ENCODE measurements at regions not wholly inside any gene's neighbourhood (a gene's known extent, or its start where the extent isn't known, plus 50 kb on each side); places are given as distances from the start of the nearest gene placed in this dataset.

DNA sequence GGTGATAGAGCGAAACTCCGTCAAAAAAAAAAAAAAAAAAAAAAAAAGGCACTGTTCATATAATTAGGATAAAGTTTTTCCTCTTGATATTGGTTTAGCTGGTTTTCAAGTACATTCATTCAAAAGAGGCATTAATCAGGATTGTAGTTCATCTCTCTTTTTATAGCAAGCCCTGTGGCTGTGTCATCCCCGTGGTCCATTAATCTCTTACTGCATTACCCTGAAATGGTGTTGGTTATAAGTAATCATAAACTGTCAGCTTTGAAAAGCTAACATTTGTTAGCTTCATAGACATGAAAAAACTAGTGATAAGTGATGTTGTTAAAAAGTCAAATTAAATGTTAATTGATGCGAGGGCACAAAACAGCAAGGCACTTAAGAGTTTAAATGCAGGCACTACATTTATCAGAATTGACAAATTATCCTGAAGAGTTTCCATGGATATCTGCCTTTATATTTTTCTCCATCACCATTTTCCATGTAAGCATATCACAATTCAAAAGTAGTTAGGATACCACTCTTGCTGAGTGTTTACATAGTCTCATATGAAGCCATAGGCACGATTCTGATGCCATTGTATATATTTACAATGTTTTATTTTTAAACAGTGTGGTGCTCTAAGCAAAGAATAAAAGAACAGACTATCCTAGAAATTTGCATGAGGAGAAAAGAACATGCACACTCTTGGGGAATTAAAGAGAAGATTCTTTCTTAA lies 193.1 kb downstream of the OTOL1 start:
- H3K9me3 Mint-ChIP-seq (ENCODE audit: low read depth): no peaks in the 10 kb centered on the region
- no peak overlapping the region for H3K4me3 Mint-ChIP-seq (ENCODE audit: low read depth)
- H3K27me3 Mint-ChIP-seq: no peaks in the 10 kb centered on the region
- peaks cover 2% of the 10 kb centered on the region for H3K4me1 Mint-ChIP-seq (ENCODE audit: low read depth)
- TF ChIP-seq, protein P1, sequence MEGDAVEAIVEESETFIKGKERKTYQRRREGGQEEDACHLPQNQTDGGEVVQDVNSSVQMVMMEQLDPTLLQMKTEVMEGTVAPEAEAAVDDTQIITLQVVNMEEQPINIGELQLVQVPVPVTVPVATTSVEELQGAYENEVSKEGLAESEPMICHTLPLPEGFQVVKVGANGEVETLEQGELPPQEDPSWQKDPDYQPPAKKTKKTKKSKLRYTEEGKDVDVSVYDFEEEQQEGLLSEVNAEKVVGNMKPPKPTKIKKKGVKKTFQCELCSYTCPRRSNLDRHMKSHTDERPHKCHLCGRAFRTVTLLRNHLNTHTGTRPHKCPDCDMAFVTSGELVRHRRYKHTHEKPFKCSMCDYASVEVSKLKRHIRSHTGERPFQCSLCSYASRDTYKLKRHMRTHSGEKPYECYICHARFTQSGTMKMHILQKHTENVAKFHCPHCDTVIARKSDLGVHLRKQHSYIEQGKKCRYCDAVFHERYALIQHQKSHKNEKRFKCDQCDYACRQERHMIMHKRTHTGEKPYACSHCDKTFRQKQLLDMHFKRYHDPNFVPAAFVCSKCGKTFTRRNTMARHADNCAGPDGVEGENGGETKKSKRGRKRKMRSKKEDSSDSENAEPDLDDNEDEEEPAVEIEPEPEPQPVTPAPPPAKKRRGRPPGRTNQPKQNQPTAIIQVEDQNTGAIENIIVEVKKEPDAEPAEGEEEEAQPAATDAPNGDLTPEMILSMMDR (IDR thresholded peaks at IDR 0.05; ENCODE audit: unreplicated experiment): no peak
- H3K36me3 Mint-ChIP-seq (ENCODE audit: insufficient read depth): no peaks in the 10 kb centered on the region
- no peak for DNase-seq (ENCODE audit: low spot score, unreplicated experiment)
- H3K27ac Mint-ChIP-seq: no peak overlapping the region

DNA sequence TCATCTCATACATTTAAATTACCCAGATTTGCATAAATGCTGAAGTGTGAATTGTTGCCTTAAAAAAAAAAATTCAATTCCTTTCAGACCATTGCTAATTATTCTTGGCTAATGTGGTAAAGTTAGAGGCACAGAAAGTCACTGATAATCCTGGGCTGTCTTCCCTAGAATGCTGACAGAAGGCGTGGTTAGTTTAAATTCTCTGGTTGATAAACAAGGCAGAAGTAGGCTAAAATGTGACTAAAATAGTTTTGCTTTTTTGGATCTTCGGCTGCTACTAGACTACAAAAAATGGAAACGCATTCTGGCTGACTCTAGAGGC lies 193.7 kb downstream of the OTOL1 start:
- DNase-seq (ENCODE audit: low spot score, unreplicated experiment): no peak
- Mint-ChIP-seq H3K36me3 (ENCODE audit: insufficient read depth) (no peaks in the 10 kb centered on the region), H3K27ac (no peak overlapping the region), H3K4me3 (ENCODE audit: low read depth) (no peak overlapping the region), H3K27me3 (no peaks in the 10 kb centered on the region), H3K4me1 (ENCODE audit: low read depth) (peaks cover 2% of the 10 kb centered on the region), H3K9me3 (ENCODE audit: low read depth) (no peaks in the 10 kb centered on the region)
- TF ChIP-seq, protein P1 (IDR thresholded peaks at IDR 0.05; ENCODE audit: unreplicated experiment): no peak

DNA sequence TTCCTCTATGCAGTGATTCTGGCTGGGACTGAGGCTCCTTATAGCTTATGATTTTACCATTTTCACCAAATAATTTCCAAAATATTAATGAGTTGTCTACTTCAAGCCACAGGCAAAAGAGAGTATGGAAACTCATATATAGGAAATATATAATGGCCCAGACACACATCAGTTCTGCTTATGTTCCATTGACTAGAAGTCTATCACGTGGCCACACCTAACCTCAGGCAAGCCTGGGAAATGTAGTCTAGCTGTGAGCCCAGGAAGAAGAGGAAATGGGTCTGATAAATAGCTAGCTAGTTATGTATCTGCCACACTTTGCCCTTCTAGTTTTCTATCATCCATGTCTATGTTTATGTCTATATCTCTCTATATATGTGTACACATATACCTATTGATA lies 195.1 kb downstream of the OTOL1 start:
- DNase-seq (ENCODE audit: low spot score, unreplicated experiment): no peak
- TF ChIP-seq, protein P1 (IDR thresholded peaks at IDR 0.05; ENCODE audit: unreplicated experiment): no peak
- Mint-ChIP-seq H3K4me1 (ENCODE audit: low read depth) (peaks cover 2% of the 10 kb centered on the region), H3K9me3 (ENCODE audit: low read depth) (no peaks in the 10 kb centered on the region), H3K27me3 (no peaks in the 10 kb centered on the region), H3K4me3 (ENCODE audit: low read depth) (no peak overlapping the region), H3K36me3 (ENCODE audit: insufficient read depth) (no peaks in the 10 kb centered on the region), H3K27ac (no peak overlapping the region)

DNA sequence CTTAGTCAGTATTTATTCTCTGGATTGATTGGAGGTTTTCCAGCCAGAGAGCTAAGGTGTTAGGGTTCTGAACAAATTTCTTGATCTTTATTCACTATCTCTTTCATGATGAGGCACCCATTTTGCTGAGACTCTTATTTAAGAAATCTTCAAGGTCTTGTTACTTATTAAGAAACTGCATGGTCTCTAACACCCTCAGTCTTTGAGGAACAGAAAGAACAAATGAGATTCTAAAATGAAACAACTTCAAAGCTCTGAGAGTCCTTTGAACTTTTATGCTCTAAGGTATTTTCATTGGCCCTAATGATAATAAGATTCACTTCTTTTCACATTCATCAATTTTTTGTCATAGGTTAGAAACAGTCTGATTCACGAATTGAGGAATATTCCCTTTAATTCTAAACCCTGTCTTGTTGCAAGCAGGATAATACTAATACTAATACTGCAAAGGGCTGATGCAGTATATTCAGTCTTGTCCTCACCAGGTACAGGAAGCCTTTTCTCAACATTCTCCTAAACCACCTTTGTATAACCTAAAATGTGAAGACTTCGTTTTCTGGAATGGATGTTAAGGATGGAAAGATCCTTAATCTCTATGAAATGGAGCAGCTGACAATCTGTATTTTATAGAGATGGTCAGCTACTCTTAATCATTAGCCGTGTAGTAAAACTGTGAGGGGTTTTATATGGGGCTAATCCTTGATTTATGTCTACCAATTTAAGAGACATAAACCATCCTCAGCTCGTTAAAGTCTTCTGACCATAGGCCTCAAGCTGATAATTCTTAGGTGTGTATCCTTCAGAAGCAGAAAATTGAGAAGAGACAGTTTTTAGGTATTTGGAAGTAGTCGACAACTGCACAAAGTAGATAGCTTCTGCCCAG lies 198.3 kb downstream of the OTOL1 start:
- no peak overlapping the region for H3K27ac Mint-ChIP-seq
- H3K4me3 Mint-ChIP-seq (ENCODE audit: low read depth): no peak overlapping the region
- TF ChIP-seq, protein P1 (IDR thresholded peaks at IDR 0.05; ENCODE audit: unreplicated experiment): no peak
- no peaks in the 10 kb centered on the region for H3K36me3 Mint-ChIP-seq (ENCODE audit: insufficient read depth)
- DNase-seq (ENCODE audit: low spot score, unreplicated experiment): no peak
- no peaks in the 10 kb centered on the region for H3K9me3 Mint-ChIP-seq (ENCODE audit: low read depth)
- no peaks in the 10 kb centered on the region for H3K4me1 Mint-ChIP-seq (ENCODE audit: low read depth)
- H3K27me3 Mint-ChIP-seq: no peaks in the 10 kb centered on the region

DNA sequence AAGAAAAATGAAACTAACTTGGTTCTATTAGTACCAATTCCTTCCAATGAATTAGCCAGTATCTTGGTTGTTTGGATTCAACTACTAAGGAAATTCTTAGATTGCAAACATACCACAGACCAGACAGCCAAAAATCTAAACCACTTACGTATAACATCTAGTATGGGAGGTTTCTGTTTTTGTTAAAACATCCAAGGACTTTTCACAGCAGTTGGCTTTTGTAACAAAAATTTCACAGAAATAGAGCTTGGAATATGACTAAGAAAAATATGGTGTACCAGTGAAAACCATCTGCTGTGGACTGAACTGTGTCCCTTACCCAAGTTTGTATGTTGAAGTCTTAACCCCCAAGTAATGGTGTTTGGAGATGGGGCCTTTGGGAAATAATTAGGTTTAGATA lies 199.2 kb downstream of the OTOL1 start:
- H3K4me3 Mint-ChIP-seq (ENCODE audit: low read depth): no peak overlapping the region

More for the DNA sequence above, 199.2 kb downstream of the OTOL1 start:
- DNase-seq (ENCODE audit: low spot score, unreplicated experiment): no peak
- TF ChIP-seq, protein P1 (IDR thresholded peaks at IDR 0.05; ENCODE audit: unreplicated experiment): no peak
- Mint-ChIP-seq H3K9me3 (ENCODE audit: low read depth) (no peaks in the 10 kb centered on the region), H3K36me3 (ENCODE audit: insufficient read depth) (no peaks in the 10 kb centered on the region), H3K27ac (no peak overlapping the region), H3K27me3 (no peaks in the 10 kb centered on the region), H3K4me1 (ENCODE audit: low read depth) (no peaks in the 10 kb centered on the region)

All from progenitor cell of endocrine pancreas (in vitro differentiated cells).